KMS-11 (cell line): ENCODE measurements at regions not wholly inside any gene's neighbourhood (a gene's known extent, or its start where the extent isn't known, plus 50 kb on each side); places are given as distances from the start of the nearest gene placed in this dataset.

ENCODE experiments used
- H2AFZ ChIP-seq: fragments of 200-600 bp; sonication (generic); 2 replicates; pipeline ENCODE4 v1.6.1; 2016; ENCODE audit warnings: antibody characterized with exemption, mixed run types, low read depth
- H3K27ac ChIP-seq: fragments of 200-600 bp; sonication (generic); 2 replicates; pipeline ENCODE4 v1.6.1; 2016; ENCODE audit warnings: mild to moderate bottlenecking, mixed run types
- H3K27me3 ChIP-seq: fragments of 200-600 bp; sonication (generic); 2 replicates; pipeline ENCODE4 v1.6.1; 2017; ENCODE audit warnings: mild to moderate bottlenecking, low read depth, mixed run types, moderate library complexity; ENCODE audit not compliant: insufficient read depth
- H3K36me3 ChIP-seq: fragments of 200-600 bp; sonication (generic); 2 replicates; pipeline ENCODE4 v1.6.1; 2017; ENCODE audit warnings: mild to moderate bottlenecking, mixed run types; ENCODE audit not compliant: insufficient read depth
- H3K4me1 ChIP-seq: fragments of 200-600 bp; sonication (generic); 2 replicates; pipeline ENCODE4 v1.6.1; 2016; ENCODE audit warnings: mild to moderate bottlenecking, low read depth, mixed run types; ENCODE audit not compliant: poor library complexity, severe bottlenecking
- H3K4me2 ChIP-seq: fragments of 200-600 bp; sonication (generic); 2 replicates; pipeline ENCODE4 v1.7.0; 2016; ENCODE audit warnings: mild to moderate bottlenecking, mixed run types
- H3K4me3 ChIP-seq: fragments of 200-600 bp; sonication (generic); IDR thresholded peaks from 2 replicates; pipeline ENCODE4 v1.6.1; 2017; ENCODE audit warnings: low read depth, low read length, mixed read lengths; ENCODE audit not compliant: insufficient read depth
- H3K79me2 ChIP-seq: fragments of 200-600 bp; sonication (generic); 2 replicates; pipeline ENCODE4 v1.6.1; 2016; ENCODE audit warnings: low read depth, mixed run types; ENCODE audit not compliant: insufficient read depth
- H3K9ac ChIP-seq: fragments of 200-600 bp; sonication (generic); 2 replicates; pipeline ENCODE4 v1.6.1; 2016; ENCODE audit warnings: mild to moderate bottlenecking, mixed run types
- H4K20me1 ChIP-seq: fragments of 200-600 bp; sonication (generic); 2 replicates; pipeline ENCODE4 v1.6.1; 2016; ENCODE audit warnings: mild to moderate bottlenecking, mixed run types; ENCODE audit not compliant: insufficient read depth
- TF ChIP-seq, protein P1 (sequence below): fragments of 200-600 bp; sonication (generic); conservative IDR thresholded peaks from 2 replicates; pipeline ENCODE4 v1.6.1; 2017; ENCODE audit warnings: low read depth, mild to moderate bottlenecking, antibody characterized with exemption, low read length, moderate library complexity, mixed read lengths

DNA sequence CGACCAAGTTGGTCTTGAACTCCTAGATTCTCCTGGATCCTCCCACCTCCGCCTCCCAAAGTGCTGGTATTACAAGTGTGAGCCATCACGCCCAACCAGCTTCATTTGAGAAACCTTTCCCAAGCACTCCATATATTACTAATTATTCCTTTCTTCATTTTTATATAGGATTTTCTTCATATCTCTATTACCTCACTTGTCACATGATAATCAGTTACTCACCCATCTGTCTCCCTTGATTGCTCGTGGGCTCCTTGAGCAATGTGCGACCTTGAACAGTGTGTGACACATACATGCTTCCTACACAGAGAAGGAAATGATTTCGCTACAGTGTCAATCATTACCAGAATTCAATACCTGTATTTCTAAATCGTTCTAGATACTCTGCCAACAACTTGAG is 110.7 kb upstream of the C2CD4B start:
- no peaks in the 10 kb centered on the region for H4K20me1 ChIP-seq
- no peak overlapping the region for H3K4me2 ChIP-seq
- no peak overlapping the region for H2AFZ ChIP-seq
- H3K4me3 ChIP-seq = no peak overlapping the region
- TF ChIP-seq, protein P1, sequence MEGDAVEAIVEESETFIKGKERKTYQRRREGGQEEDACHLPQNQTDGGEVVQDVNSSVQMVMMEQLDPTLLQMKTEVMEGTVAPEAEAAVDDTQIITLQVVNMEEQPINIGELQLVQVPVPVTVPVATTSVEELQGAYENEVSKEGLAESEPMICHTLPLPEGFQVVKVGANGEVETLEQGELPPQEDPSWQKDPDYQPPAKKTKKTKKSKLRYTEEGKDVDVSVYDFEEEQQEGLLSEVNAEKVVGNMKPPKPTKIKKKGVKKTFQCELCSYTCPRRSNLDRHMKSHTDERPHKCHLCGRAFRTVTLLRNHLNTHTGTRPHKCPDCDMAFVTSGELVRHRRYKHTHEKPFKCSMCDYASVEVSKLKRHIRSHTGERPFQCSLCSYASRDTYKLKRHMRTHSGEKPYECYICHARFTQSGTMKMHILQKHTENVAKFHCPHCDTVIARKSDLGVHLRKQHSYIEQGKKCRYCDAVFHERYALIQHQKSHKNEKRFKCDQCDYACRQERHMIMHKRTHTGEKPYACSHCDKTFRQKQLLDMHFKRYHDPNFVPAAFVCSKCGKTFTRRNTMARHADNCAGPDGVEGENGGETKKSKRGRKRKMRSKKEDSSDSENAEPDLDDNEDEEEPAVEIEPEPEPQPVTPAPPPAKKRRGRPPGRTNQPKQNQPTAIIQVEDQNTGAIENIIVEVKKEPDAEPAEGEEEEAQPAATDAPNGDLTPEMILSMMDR = no peak
- no peaks in the 10 kb centered on the region for H3K27me3 ChIP-seq
- no peak overlapping the region for H3K27ac ChIP-seq
- no peaks in the 10 kb centered on the region for H3K36me3 ChIP-seq
- H3K4me1 ChIP-seq = no peaks in the 10 kb centered on the region
- no peaks in the 10 kb centered on the region for H3K79me2 ChIP-seq
- H3K9ac ChIP-seq = no peak overlapping the region

DNA sequence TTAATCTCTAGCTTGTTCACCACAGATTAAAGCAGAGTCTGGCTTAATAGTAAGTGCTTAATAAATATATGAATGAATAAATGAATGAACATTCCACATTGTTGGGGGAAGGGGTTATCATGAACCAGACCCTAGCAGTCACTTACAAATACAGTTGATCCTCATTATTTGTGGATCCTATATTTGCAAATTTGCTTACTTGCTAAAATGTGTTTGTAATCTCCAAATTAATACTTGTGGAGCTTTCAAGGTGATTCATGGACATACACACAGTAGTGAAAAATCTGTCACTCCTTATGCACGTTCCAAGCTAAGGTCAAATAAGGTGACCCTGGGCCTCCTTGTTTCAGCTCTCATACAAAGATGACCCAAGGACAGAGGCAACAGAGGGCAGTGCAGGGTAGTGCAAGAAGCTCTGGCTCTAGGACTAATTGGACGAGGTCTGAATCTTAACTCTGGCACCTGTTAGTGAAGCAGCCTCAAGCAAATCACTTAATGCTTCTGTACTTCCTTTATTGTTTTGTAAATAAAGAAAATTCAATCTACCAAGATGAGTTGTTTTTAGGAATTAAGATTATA is 112.8 kb upstream of the C2CD4B start:
- Histone ChIP-seq H3K4me1 (no peaks in the 10 kb centered on the region), H3K27ac (no peak overlapping the region), H3K9ac (no peak overlapping the region), H3K27me3 (no peaks in the 10 kb centered on the region), H4K20me1 (no peaks in the 10 kb centered on the region), H2AFZ (no peak overlapping the region), H3K4me3 (no peak overlapping the region), H3K79me2 (no peaks in the 10 kb centered on the region), H3K36me3 (no peaks in the 10 kb centered on the region), H3K4me2 (no peak overlapping the region)
- TF ChIP-seq, protein P1 = no peak

DNA sequence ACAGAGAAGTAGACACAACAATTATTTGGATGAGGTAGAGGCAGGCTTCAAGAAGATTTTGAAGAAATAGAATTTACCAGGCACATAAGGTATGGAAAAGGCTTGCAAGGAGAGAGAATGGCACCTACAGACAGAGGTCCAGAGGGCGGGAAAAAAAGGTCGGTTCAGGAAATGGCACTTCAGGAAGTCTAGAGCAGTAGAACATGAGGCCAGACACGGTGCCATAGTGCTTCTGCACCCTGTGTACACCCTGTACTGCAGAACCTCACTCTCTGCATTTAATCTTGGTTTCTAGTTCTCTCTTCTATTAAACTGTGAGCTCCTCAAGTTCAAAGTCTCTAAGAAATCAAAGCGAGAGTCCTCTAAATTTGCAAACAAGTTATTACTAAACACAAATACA is 113.4 kb upstream of the C2CD4B start:
- no peak overlapping the region for H3K4me2 ChIP-seq
- H4K20me1 ChIP-seq = no peaks in the 10 kb centered on the region
- TF ChIP-seq, protein P1 = no peak
- no peak overlapping the region for H2AFZ ChIP-seq
- H3K79me2 ChIP-seq = no peaks in the 10 kb centered on the region
- H3K4me1 ChIP-seq = no peaks in the 10 kb centered on the region
- H3K4me3 ChIP-seq = no peak overlapping the region
- H3K9ac ChIP-seq = no peak overlapping the region
- H3K36me3 ChIP-seq = no peaks in the 10 kb centered on the region
- no peak overlapping the region for H3K27ac ChIP-seq
- H3K27me3 ChIP-seq = no peaks in the 10 kb centered on the region

DNA sequence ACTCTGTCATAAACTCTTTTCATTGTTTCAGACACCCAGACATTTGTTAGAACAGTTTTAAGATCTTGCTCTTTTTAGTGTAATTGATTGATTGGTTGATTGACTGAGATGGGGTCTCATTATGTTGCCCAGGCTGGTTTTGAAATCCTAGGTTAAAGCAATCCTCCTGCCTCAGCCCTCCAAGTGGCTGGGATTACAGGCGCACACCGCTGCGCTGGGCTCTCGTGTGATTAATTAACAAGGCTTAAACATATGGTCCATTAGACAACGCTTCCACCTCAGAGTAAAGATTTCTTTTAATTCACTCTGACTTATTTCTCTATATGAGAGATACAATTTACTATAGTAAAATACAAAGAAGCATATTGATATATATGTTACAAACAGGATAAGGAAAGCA is 114.0 kb upstream of the C2CD4B start:
- H3K27me3 ChIP-seq = no peaks in the 10 kb centered on the region
- H3K79me2 ChIP-seq = no peaks in the 10 kb centered on the region
- TF ChIP-seq, protein P1 = no peak
- no peak overlapping the region for H3K4me2 ChIP-seq
- H3K4me3 ChIP-seq = no peak overlapping the region
- H3K9ac ChIP-seq = no peak overlapping the region
- H3K27ac ChIP-seq = no peak overlapping the region
- H4K20me1 ChIP-seq = no peaks in the 10 kb centered on the region
- H3K36me3 ChIP-seq = no peaks in the 10 kb centered on the region
- H2AFZ ChIP-seq = no peak overlapping the region
- H3K4me1 ChIP-seq = no peaks in the 10 kb centered on the region
